GM12892 (cell line): ENCODE measurements at regions not wholly inside any gene's neighbourhood (a gene's known extent, or its start where the extent isn't known, plus 50 kb on each side); places are given as distances from the start of the nearest gene placed in this dataset.

Source experiments
- POLR2A ChIP-seq: IDR thresholded peaks from 2 replicates; pipeline ENCODE4 v1.6.1; 2011; ENCODE audit warnings: low read depth, low read length, control low read depth
- POLR2AphosphoS5 ChIP-seq: IDR thresholded peaks from 2 replicates; pipeline ENCODE4 v1.6.1; 2011; ENCODE audit warnings: low read depth, low read length, control low read depth

GRCh38 chr3:24704496-24704895 lies 209.8 kb upstream of the THRB start:
- TF ChIP-seq POLR2AphosphoS5 (no peak), POLR2A (no peak)
